Amniotic epithelial cell (primary cell): ENCODE measurements at regions not wholly inside any gene's neighbourhood (a gene's known extent, or its start where the extent isn't known, plus 50 kb on each side); places are given as distances from the start of the nearest gene placed in this dataset.

Source experiments
- DNase-seq: peaks from one replicate; pipeline ENCODE4 v3.0.0-alpha.2; 2010; ENCODE audit warnings: low read depth

DNA sequence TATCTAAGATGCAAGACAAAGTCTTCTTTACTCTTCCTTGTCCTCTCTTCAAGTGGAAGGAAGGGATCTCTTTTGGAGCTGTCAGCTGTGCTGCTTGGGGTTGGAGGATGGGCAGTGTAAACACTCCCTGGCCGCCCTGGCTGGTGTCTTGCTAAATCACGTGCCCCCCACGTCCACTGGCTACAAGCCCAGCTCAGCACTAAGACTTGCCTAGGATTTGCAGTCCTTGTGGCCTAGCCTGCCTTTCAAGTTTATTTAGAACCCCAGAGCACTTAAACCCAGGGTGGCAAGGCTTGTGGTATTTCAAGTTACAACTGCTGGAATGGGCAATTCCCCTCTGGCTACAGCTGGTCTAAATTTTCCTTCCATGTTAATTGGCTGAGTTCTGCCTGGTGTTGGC, 272.4 kb upstream of the MYO3A start:
- DNase-seq = no peak

DNA sequence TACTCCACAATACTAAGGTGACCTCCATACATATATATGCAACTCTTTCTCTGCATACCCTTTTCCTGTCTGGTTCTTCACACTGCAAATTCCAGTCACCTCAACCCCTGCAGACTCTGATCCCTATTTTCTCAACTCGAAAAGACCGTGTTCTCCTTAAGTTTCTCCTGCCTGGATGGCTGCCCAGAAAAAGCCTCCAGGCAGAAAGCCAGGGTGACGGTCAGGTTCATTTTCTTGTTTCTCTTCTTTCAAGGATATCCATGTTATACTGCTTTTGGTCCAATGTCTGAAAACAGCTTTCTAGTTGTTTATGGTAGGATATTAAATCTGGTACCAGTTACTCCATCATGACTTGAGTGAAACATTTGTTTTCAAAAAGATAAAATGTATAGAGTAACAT, 267.8 kb upstream of the MYO3A start:
- DNase-seq = peak; percentile 43

DNA sequence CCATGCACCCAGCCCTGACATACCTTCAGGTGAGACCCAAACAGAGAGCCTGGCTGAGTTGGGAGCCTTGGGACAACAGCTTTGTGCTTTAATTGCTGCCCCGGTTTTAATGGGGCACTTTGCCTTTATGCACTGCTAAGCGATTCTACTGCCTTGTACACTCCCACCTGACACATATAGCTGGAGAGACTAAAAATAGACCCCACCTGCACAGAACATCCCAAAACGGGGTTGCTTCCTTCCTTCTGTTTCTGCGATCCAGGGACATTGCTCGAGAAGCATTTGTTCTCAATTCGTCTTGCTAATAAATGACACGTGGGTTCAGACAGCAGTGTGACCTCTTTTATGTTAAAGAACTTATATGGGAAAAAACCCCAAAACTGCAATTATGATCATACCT, 258.8 kb upstream of the MYO3A start:
- no peak for DNase-seq

DNA sequence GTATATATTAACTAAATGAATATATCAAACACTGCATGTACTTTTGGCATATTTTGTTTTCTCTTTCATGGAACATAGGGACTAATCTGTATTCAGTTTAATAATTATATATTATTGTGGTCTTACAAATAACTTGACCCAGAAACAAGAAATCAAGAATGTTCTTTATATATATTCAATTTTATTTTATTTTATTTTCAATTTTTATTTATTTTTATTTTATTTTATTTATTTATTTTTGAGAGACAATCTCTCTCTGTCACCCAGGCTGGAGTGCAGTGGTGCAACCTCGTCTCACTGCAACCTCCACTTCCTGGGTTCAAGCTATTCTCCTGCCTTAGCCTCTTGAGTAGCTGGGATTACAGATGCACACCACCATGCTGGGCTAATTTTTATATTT, 258.4 kb upstream of the MYO3A start:
- no peak for DNase-seq

DNA sequence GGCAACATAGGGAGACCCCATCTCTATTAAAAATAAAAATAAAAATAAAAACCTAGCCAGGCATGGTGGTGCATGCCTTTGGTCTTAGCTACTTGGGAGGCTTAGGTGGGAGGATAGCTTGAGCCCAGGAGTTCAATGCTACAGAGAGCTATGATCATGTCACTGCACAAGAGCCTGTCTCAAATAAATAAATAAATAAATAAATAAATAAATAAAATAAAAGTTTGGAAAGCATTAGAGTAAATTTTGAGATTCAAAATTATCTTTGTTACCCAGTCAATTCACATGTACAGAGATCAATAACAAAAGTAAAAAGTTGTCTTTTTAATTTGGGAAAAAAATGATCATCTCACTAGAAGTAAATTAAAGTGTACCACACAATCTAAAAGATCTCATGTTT, 255.8 kb upstream of the MYO3A start:
- no peak for DNase-seq

DNA sequence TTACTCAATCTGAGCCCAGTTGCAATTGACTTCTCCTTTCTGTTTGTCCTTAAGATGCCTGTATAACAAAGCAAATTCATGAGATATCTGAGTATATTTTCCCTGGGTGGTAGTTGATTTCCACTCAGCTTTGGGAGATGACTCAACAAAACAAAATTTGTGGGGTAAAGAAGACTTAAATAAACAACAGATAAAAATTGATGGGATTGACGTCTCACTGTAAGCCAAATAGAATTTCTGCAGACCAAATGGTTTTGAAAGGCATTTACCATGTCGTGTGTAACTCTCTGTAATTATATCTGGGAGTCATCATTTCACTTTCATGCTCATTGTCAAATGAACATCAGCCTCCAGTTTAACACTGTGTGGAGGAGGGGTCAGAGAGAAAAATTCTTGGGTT, 255.4 kb upstream of the MYO3A start:
- DNase-seq = peak; percentile 89

DNA sequence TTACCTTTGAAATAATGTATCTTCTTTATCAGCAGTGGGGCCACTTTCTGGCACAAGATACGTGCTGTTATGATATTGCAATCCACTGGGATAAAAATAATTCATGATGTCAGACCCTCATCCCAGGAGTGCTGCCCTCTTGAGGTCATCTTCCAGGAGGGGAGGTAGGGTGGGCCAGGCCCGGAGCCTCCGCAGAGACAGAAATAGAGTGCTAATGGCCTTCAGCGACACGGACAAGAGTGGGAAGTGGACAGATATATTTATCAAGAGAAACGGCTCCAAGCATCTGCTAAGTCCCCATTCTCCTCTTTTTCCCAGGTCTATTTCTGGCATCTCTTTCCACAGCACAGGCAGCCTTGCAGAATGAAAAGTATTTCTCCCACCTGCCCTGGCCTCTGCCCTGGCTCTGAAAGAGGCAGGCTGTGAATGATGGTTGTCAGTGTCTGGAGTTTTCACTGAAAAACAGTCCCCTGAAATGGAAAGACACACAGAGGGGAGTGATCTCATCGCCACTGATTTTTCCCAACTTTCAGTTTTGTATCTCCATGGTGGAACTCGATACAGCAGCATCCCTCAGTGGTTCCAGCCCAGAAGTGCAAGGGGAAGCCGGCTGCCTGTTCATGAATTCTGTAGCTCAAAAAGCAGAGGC, 251.7 kb upstream of the MYO3A start:
- DNase-seq = peak; percentile 81

DNA sequence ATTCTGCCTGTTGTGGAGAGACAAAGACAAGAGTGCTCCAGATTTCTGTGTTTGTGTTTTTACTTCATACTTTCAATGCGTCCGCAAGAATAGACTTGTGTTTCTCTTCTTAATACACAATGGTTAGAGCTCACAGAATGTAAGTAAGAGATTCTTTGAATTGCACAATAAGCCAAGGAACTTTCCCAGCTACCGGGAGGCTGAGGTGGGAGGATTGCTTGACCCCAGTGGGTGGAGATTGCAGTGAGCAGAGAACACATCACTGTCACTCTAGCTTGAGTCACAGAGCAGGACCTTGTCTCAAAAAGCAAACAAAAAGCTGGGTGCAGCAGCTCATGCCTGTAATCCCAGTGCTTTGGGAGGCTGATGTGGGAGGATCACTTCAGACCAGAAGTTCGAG, 250.7 kb upstream of the MYO3A start:
- DNase-seq = peak; percentile 86

DNA sequence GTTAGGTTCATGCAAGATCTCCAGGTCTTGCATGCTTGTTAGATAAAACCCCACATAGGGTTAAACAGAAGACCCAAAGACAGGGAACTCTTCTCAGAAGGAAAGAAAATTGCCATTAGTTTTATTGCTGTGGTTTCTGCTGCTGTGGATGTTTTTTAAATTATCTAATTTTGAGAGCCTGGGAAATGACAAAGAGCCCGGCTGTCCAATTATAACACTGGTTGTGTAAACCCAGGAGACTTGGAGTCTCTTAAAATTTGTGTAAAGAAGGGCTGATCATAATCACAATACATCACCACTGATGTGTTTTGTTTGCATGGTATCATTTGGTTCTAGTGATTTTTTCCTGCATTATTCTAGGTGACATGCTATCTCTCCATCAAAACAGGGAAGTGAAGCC, 246.5 kb upstream of the MYO3A start:
- no peak for DNase-seq

DNA sequence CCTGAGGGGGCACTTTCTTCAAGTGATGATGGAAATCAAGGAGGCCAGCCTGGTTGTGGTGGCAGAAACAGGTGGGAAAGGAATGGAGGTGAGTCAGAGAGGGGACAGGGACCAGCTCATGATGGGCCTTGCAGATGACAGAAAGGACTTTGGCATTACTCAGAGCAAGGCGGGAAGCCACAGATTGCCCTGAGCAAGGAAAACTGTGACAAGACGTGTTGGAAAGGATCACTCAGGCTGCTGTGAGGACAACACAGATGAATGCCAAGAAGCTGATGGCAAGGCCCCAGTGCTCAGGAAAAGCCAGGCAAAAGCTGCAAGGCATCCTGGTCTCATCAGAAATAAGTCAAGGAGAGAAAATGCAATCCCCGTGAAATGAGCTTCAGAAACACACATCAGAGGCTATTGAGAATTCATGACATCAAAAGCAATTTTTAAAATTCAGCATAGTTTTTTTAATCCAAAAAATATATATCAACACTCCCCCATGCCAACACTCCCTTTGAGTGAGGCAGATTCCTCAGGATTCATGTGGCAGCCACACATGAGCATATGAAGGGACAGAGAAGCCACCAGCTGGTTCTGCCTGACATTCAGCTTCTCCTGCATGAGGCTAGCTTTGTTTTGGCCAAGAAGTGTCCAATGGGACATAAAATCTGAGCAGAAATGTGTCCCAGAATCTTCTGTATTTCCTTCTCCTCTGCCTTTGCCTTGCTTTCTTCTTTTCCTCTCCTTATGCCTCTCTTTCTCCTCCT, 244.5 kb upstream of the MYO3A start:
- DNase-seq = no peak

DNA sequence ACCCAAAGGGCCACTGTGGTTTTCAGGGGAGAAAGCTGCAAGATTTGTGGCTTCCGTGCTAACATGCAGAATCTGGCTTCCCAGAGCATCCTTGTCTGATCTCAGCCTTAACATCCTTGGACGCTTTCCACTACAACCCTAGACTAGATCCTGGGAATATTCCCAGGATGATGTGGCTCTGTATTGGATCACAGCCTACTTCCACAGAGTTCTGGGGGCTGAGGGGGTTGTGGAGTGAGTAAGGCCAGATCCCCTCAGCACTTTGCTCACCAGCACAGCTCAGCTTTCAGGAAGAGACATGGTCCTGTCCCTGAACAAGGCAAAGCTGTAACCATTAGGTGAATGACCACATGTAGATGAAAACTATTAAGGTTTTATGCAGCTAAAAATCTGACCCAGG, 241.3 kb upstream of the MYO3A start:
- peak; percentile 37 for DNase-seq

DNA sequence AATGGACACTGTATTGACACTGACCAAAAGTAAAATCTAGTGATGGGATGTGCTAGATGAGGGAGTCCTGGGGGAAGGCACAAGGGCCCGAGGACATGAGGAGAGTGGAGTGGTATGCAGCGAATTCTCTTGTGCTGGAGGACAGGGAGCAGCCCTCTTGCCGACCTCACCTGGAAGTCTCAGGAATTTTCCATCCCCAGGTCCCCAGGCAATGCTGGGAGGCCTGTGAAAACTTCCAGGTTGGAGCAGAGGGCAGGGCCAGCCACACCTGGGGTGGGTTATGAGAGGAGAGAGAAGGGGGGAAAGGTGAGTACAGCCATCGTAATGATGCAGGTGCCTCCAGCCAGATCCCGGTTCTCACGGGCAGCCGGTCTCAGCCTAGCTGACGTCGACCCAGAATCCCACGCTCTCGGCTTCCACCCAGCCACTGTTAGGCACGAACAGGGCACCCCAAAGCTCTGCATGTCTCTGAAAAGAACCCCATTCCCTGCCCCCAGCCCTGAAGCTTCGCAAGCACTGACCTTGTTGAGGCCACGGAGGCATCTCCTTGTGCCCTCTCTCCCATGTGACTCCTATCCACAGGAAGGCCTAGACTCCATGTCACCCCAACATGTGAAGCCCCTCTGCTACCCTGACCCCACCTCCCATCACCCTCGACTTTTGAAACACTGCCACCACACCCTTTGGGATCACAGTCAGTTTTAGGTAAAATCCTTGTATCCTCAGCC, 239.7 kb upstream of the MYO3A start:
- no peak for DNase-seq

DNA sequence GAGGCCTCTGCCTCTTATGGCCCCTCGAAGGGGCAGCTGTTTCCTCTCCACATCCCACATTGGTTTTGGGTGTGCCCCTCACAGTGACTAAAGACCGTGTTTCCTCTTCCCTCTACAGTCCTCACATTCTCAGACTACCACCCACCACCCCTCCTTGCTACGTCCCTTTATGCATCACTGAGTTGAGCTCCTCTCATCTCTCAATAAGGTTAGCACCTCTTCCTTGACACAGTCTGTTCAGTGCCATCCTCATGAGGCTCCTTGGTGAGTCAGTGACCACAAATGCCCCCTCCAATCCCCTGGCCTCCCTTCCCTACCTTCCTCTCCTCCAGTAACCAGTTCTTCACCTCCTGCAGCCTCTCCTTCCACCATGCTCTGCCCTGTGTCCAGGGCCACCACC, 239.1 kb upstream of the MYO3A start:
- DNase-seq = peak; percentile 21

DNA sequence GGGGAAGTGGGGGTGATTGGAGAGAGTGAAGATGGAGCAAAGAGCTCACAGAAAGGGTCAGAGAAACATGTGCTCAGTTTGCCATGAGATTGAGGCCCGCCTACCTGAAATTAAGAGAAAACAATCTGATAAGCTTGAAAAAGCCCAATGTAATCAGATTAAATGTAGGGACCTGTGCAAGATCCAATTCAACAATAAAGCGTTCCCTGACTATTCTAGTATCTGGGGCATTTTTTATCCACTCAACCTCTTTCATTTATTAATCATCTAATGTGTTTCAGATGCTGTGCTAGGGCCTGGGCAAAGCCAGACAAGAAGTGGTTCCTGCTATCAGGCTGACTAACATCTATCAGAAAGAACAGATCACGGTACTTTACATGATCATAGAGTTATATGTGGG, 238.4 kb upstream of the MYO3A start:
- DNase-seq = no peak

DNA sequence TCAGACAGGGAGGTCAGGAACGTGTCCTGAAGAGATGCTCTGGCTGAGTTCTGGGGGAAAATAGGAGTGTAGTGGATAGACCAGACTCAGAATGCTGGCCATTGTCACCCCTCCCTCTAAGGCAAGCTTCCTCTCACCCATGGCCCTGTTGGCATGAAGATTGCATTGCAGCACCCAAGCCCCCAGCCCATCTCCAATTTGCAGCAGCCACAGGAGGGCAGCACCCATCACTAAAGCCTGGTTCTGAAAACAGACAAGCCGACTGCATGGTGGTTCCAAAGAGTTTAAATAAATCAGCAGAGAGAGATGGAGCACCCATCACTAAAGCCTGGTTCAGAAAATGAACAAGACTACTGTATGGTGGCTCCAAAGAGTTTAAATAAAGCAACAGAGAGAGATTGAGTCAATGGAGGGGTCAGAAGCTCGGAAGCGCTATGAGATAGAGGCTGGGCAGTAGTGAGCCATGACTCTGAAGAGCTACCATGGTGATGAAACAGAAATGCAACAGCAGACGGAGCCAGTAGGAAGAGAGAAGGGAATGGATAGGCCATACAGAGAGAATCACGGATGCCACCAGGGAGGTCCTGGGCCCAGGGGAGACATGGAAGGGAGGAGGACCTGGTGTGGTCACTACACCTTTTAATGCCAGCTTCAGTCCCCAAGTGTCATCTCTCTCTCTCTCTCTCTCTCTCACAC, 237.9 kb upstream of the MYO3A start:
- no peak for DNase-seq

DNA sequence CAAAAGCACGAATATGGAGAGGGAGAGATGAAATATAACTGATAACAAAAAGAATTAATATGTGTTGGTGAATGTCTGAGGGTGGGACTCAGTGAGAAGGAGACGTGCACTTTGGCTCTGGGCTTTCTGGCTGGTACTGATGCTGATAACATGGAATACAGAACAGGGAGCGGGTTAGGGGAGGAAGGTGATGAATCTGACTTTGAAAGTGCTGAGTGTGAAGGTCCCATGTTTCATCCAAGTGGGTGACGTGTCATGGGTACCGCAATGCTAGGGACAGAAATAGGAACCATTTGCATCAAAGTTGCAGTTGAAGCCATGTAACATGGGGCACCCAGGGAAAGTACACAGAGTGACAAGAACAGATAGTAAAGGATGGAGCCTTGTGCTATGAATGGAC, 236.6 kb upstream of the MYO3A start:
- DNase-seq = no peak

DNA sequence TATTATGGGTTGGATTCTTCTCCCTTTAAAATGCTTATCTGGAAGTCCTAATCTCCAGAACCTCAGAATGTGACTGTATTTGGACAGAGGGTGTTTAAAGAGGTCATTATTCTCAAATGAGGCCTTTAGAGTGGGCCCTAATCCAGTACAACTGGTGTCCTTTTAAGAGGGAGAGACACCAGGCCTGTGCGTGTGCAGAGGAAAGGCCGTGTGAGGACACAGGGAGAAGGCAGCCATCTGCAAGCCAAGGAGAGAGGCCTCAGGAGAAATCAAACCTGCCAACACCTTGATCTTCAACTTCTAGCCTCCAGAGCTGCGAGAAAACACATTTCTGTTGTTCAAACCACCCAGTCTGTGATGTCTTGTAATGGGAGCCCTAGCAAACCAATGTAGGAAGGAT, 235.4 kb upstream of the MYO3A start:
- DNase-seq = no peak

DNA sequence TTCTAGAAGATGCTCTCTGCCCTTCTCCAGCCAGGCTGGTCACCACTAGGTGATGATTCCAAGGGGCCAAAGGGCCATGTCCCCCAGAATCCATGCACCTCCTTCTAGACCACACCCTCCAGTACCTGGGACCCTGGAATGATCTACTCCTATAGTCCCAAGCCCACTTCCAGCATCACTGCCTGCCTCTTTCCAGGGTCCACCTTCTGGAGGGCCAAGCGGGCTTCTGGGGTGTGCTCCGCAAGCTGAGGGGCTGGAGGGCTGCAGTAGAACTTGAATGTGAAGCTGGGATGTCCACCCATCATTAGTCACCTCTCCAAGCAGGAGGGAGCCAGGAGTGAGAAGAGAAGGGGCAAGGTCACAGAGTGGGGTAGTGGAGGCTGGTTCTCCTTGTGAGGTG, 234.4 kb upstream of the MYO3A start:
- no peak for DNase-seq

DNA sequence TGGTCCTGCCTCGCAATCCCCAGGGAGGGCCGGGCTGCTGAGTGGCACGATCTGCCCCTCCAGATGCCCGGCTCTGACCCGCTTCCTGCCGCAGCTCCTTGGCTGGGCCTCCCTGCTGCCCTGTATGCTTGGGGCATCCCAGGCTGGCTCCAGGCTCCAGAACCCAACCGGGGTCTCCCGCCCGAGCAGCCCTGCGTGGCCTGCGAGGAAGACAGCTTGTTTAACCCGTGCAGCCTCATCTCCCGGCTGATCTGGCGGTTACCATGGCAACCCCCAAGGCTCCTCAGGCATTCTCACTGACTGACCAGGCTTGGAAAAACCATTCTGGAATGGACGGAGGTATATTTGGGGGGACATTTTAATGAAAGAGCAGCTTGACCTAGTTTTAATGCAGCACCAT, 232.4 kb upstream of the MYO3A start:
- no peak for DNase-seq

DNA sequence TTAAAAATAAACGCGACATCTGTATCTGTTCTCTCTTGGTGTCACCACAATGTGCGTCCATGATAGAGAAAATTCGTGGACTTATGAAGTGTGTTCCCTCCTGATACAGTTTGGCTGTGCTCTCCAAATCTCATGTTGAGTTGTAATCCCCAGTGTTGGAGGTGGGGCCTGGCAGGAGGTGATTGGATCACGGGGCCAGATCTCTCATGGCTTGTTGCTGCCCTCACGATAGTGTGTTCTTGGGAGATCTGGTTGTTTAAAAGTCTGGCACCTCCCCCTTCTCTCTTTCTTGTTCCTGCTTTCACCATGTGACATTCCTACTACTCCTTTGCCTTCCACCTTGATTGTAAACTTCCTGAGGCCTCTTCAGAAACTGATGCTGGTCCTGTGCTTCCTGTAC, 229.4 kb upstream of the MYO3A start:
- peak; percentile 28 for DNase-seq

DNA sequence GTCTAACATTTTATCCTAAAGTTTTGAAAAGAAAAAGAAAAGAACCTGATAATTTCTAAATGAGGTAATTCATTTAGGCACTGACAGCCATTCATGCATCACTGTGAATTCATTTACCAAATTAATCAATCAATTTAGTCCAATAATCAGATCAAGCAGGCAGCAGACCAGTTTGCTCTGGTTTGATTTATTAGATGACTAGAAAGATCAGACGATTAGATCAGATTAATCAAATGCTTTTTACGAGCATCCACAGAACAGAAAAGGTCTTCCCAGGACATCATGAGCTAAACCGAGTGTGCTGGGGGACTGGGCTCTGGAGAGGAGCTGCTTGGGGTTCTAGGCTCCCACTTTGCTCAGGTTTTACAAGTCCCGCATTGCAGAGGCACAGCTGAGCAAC, 226.5 kb upstream of the MYO3A start:
- DNase-seq = no peak

DNA sequence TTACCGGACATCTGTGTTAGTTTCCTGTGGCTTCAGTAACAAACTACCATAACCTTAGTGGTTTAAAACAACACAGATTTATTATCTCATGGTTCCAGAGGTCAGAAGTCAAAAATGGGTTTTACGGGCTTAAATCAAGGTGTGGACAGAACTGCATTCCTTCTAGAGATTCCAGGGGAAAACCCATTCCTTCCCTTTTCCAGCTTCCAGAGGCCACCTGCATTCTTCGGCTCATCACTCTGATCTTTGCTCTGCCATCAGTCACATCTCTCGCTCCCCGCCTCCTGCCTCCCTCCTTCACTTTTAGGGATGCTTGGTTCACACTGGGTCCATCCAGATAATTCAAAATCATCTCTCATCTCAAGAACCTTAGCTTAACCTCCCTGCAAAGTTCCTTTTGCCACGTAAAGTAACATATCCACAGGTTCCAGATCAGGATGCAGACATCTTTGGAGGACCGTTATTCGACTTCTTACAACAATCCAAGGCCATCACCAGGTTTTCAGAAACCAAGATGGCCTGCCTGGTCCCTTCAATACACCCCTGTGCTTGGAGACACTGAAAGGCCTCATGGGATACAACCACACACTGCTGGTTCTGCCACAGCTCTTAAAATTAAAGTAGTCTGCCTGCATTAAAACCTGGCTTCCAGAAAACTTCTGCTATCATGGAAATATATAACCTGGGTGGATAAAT, 225.9 kb upstream of the MYO3A start:
- no peak for DNase-seq
